ENCODE measurements at regions not wholly inside any gene's neighbourhood (a gene's known extent, or its start where the extent isn't known, plus 50 kb on each side); places are given as distances from the start of the nearest gene placed in this dataset.

- TF ChIP-seq ZNF274 (IDR thresholded peaks at IDR 0.05; ENCODE audit: borderline replicate concordance, extremely low read depth, low read length) (no peak), CEBPB (IDR thresholded peaks at IDR 0.05; ENCODE audit: low read depth, low read length) (no peak), KDM5A (IDR thresholded peaks at IDR 0.05; ENCODE audit: low read length) (no peak), SP1 (IDR thresholded peaks at IDR 0.05; ENCODE audit: low read depth, low read length) (no peak), KDM4A (IDR thresholded peaks at IDR 0.05; ENCODE audit: low read depth, low read length, severe bottlenecking) (no peak)
These were observed 222.7 kb upstream of the PUM3 start (continued) for GRCh38 chr9:3066591-3066990.
